A549 (cell line): ENCODE measurements at regions not wholly inside any gene's neighbourhood (a gene's known extent, or its start where the extent isn't known, plus 50 kb on each side); places are given as distances from the start of the nearest gene placed in this dataset.

Experiments
- ATAC-seq, 2 experiments: fragments of 200-7000 bp in 1 of 2; fragments of >200 bp in 1 of 2; cut with Nextera tagmentation in 1 of 2; cut with Tn5 transposase in 1 of 2; 3 replicates each; pipeline versions ENCODE4 v1.8.0 to v1.9.1; 2018 to 2020; ENCODE audit warnings: mild to moderate bottlenecking in 1 of 2, moderate library complexity in 1 of 2
- CTCF ChIA-PET: fragments of 300-600 bp; sonication (Branson Sonifier 250); formaldehyde crosslinking; extraction: SDS; loops from one replicate; lab custom pipeline; 2021; ENCODE audit warnings: antibody characterized with exemption, inconsistent platforms; lab: Yijun Ruan, JAX
- POLR2A ChIA-PET: fragments of 350-600 bp; formaldehyde crosslinking; extraction: SDS; loops from one replicate; lab custom pipeline; 2021; ENCODE audit warnings: antibody characterized with exemption, inconsistent platforms; lab: Yijun Ruan, JAX
- DNase-seq, 2 experiments: peaks; one replicate each; pipeline versions ENCODE4 v3.0.0 to v3.0.0-alpha.2; 2011 to 2016; ENCODE audit warnings: low read depth in 1 of 2, low spot score in 1 of 2
- FAIRE-seq: peaks from 2 replicates; lab custom pipeline; 2011; peaks lifted over from hg19 to GRCh38; lab: Jason Lieb, UNC
- H3K27ac ChIP-seq, 2 experiments: fragments of >200 bp; sonication (Bioruptor Twin); formaldehyde crosslinking; 3 replicates each; pipeline ENCODE4 v1.5.1; 2016 to 2017
- H3K4me1 ChIP-seq: fragments of >200 bp; sonication (Bioruptor Twin); formaldehyde crosslinking; 3 replicates; pipeline ENCODE4 v1.6.1; 2016
- H3K4me2 ChIP-seq: fragments of >200 bp; sonication (Bioruptor Twin); formaldehyde crosslinking; 3 replicates; pipeline ENCODE4 v1.6.1; 2016
- H3K4me3 ChIP-seq: fragments of >200 bp; sonication (Bioruptor Twin); formaldehyde crosslinking; 3 replicates; pipeline ENCODE4 v1.5.1; 2016
- H3K9me3 ChIP-seq: fragments of >200 bp; sonication (Bioruptor Twin); formaldehyde crosslinking; 3 replicates; pipeline ENCODE4 v1.6.1; 2016
- BCL3 ChIP-seq: fragments of >200 bp; sonication (Bioruptor Twin); formaldehyde crosslinking; IDR thresholded peaks from 3 replicates; pipeline ENCODE4 v1.6.1; 2016
- CEBPB ChIP-seq, 2 experiments: fragments of >200 bp in 1 of 2; sonication (Bioruptor Twin) in 1 of 2; formaldehyde crosslinking in 1 of 2; IDR thresholded peaks; 2 replicates each; pipeline ENCODE4 v1.6.1; 2012 to 2016
- EHF ChIP-seq: fragments of 250-450 bp; sonication (Bioruptor Pico); IDR thresholded peaks from 2 replicates; pipeline ENCODE4 v1.5.0; 2020; ENCODE audit warnings: mild to moderate bottlenecking
- EHMT2 ChIP-seq: fragments of 200-600 bp; sonication (generic); IDR thresholded peaks from 2 replicates; pipeline ENCODE4 v1.6.1; 2016; ENCODE audit warnings: antibody characterized with exemption, low read depth, mild to moderate bottlenecking, moderate library complexity
- ELK1 ChIP-seq: fragments of 150-350 bp; IDR thresholded peaks from 2 replicates; pipeline ENCODE4 v1.6.1; 2014; ENCODE audit warnings: low read depth, mild to moderate bottlenecking, low read length
- FOSB ChIP-seq: fragments of 250-450 bp; sonication (Bioruptor Pico); IDR thresholded peaks from 2 replicates; pipeline ENCODE4 v1.5.0; 2020; ENCODE audit warnings: mild to moderate bottlenecking, moderate library complexity
- FOSL2 ChIP-seq, 2 experiments: fragments of 450-650 bp in 1 of 2; fragments of >200 bp in 1 of 2; sonication (Bioruptor Twin) in 1 of 2; formaldehyde crosslinking; IDR thresholded peaks; 2 replicates each; pipeline versions ENCODE4 v1.5.0 to v1.6.1; 2016 to 2020; ENCODE audit warnings: mild to moderate bottlenecking in 1 of 2, moderate library complexity in 1 of 2
- HDAC2 ChIP-seq: fragments of 200-600 bp; sonication (generic); IDR thresholded peaks from 2 replicates; pipeline ENCODE4 v1.6.1; 2016
- HES2 ChIP-seq: fragments of >200 bp; sonication (Bioruptor Twin); formaldehyde crosslinking; IDR thresholded peaks from 2 replicates; pipeline ENCODE4 v1.6.1; 2016
- HOXB13 ChIP-seq: fragments of 250-450 bp; sonication (Bioruptor Pico); IDR thresholded peaks from 2 replicates; pipeline ENCODE4 v1.5.0; 2020; ENCODE audit warnings: low read depth, mild to moderate bottlenecking, moderate library complexity
- HOXB5 ChIP-seq: fragments of 250-450 bp; sonication (Bioruptor Pico); IDR thresholded peaks from 2 replicates; pipeline ENCODE4 v1.5.0; 2020; ENCODE audit warnings: mild to moderate bottlenecking, moderate library complexity
- KDM5A ChIP-seq: fragments of 200-600 bp; sonication (generic); IDR thresholded peaks from 2 replicates; pipeline ENCODE4 v1.6.1; 2016; ENCODE audit warnings: antibody characterized with exemption, mild to moderate bottlenecking
- MAFK ChIP-seq: fragments of 450-650 bp; IDR thresholded peaks from 2 replicates; pipeline ENCODE4 v1.6.1; 2014; ENCODE audit not compliant: partially characterized antibody
- MAZ ChIP-seq: fragments of 150-350 bp; IDR thresholded peaks from 2 replicates; pipeline ENCODE4 v1.6.1; 2014; ENCODE audit warnings: antibody characterized with exemption, low read depth, low read length, borderline replicate concordance
- NPAS2 ChIP-seq: fragments of 250-450 bp; sonication (Bioruptor Pico); IDR thresholded peaks from 2 replicates; pipeline ENCODE4 v1.8.0; 2022; ENCODE audit warnings: mild to moderate bottlenecking, moderate library complexity, borderline replicate concordance
- NR3C1 ChIP-seq: fragments of >200 bp; sonication (Bioruptor Twin); formaldehyde crosslinking; IDR thresholded peaks from 3 replicates; pipeline ENCODE4 v1.6.1; 2017
- POLR2A ChIP-seq: IDR thresholded peaks from 2 replicates; pipeline ENCODE4 v1.6.1; 2012; ENCODE audit warnings: mild to moderate bottlenecking, low read length
- RNF2 ChIP-seq: fragments of 200-600 bp; sonication (generic); IDR thresholded peaks from 2 replicates; pipeline ENCODE4 v1.6.1; 2016; ENCODE audit warnings: low read depth, mild to moderate bottlenecking, antibody characterized with exemption, moderate library complexity, borderline replicate concordance
- SMC3 ChIP-seq: fragments of >200 bp; sonication (Bioruptor Twin); formaldehyde crosslinking; IDR thresholded peaks from 3 replicates; pipeline ENCODE4 v1.6.1; 2018; ENCODE audit warnings: inconsistent platforms
- SREBF2 ChIP-seq: fragments of 450-650 bp; IDR thresholded peaks from 2 replicates; pipeline ENCODE4 v1.6.1; 2014; ENCODE audit warnings: mild to moderate bottlenecking, moderate library complexity
- TP53 ChIP-seq: fragments of 250-450 bp; sonication (Bioruptor Pico); IDR thresholded peaks from 2 replicates; pipeline ENCODE4 v1.5.0; 2021; ENCODE audit warnings: mild to moderate bottlenecking, moderate library complexity
- USF2 ChIP-seq: fragments of 450-650 bp; IDR thresholded peaks from 2 replicates; pipeline ENCODE4 v1.6.1; 2014; ENCODE audit warnings: antibody characterized with exemption
- ZC3H11A ChIP-seq: fragments of 450-650 bp; IDR thresholded peaks from 2 replicates; pipeline ENCODE4 v1.6.1; 2014; ENCODE audit warnings: antibody characterized with exemption, mild to moderate bottlenecking
- ZFP36 ChIP-seq: fragments of 450-650 bp; IDR thresholded peaks from 2 replicates; pipeline ENCODE4 v1.6.1; 2014; ENCODE audit warnings: borderline replicate concordance; ENCODE audit not compliant: partially characterized antibody
- ZSCAN20 ChIP-seq: fragments of 250-450 bp; sonication (Bioruptor Pico); IDR thresholded peaks from 2 replicates; pipeline ENCODE4 v1.8.0; 2022; ENCODE audit warnings: mild to moderate bottlenecking, moderate library complexity
- WGBS: methylation state at CpG from one replicate; pipeline ENCODE4 v1.1.6; 2017; ENCODE audit errors: missing lambda C conversion rate; 5-methylcytosine and 5-hydroxymethylcytosine counted together

GRCh38 chr4:180169394-180169793 lies 2073.8 kb upstream of the TENM3 start:
- H3K9me3 ChIP-seq, result no peaks in the 10 kb centered on the region
- ChIA-PET POLR2A (no interaction called here), CTCF (no interaction called here)
- H3K4me2 ChIP-seq, result no peak overlapping the region
- ATAC-seq (no peak), FAIRE-seq (no peak), DNase-seq (no peak)
- H3K4me3 ChIP-seq, result no peak overlapping the region
- WGBS, result 0% methylated on average over 3 of the region's 3 CpGs
- TF ChIP-seq FOSL2 (IDR thresholded peaks at IDR 0.05) (no peak), FOSL2 (CRISPR knock-in tag; IDR thresholded peaks at IDR 0.05) (no peak), ZFP36 (no peak), MAZ (no peak), USF2 (no peak), HES2 (no peak), FOSB (CRISPR knock-in tag) (no peak), CEBPB (IDR thresholded peaks at IDR 0.05) (no peak), EHF (no peak), ELK1 (no peak), KDM5A (no peak), HDAC2 (no peak), RNF2 (no peak), ZC3H11A (no peak), SMC3 (no peak), NPAS2 (CRISPR knock-in tag) (no peak)
- no peak overlapping the region for H3K27ac ChIP-seq
- no peaks in the 10 kb centered on the region for H3K4me1 ChIP-seq

- Histone ChIP-seq H3K27ac (no peak overlapping the region), H3K4me1 (no peaks in the 10 kb centered on the region), H3K4me2 (no peak overlapping the region), H3K4me3 (no peak overlapping the region), H3K9me3 (no peaks in the 10 kb centered on the region)
- ChIA-PET POLR2A (no interaction called here), CTCF (no interaction called here)
- no peak for TF ChIP-seq TP53 (CRISPR knock-in tag)
- TF ChIP-seq BCL3, result no peak
- TF ChIP-seq HDAC2, result no peak
- TF ChIP-seq ELK1, result no peak
- TF ChIP-seq HOXB13 (CRISPR knock-in tag), result no peak
- no peak for TF ChIP-seq SREBF2
- no peak for TF ChIP-seq NR3C1
- TF ChIP-seq NPAS2 (CRISPR knock-in tag), result no peak
- TF ChIP-seq HOXB5, result no peak
- no peak for TF ChIP-seq ZSCAN20 (CRISPR knock-in tag)
- no peak for TF ChIP-seq MAFK
- no peak for TF ChIP-seq EHMT2
- no peak for TF ChIP-seq EHF
- no peak for TF ChIP-seq POLR2A
- WGBS, result 0% methylated on average over 1 of the region's 1 CpG
- DNase-seq (no peak), FAIRE-seq (no peak), ATAC-seq (no peak)
These were observed 2073.2 kb upstream of the TENM3 start for GRCh38 chr4:180169966-180170365.
